Cardiac septum (tissue), 1 donor: ENCODE measurements at regions not wholly inside any gene's neighbourhood (a gene's known extent, or its start where the extent isn't known, plus 50 kb on each side); places are given as distances from the start of the nearest gene placed in this dataset.

Source experiments
- DNase-seq: peaks from one replicate; pipeline ENCODE4 v3.0.0-alpha.2; 2020; ENCODE audit warnings: low spot score
- intact Hi-C: fragments of 100-400 bp; cut with DNase I; formaldehyde crosslinking; loops from one replicate; pipeline ENCODE4 v1.14.0; 2022
- donor health status: DM: no; HTN: no; CAD: no.

GRCh38 chr2:196534495-196534894 is 105.0 kb upstream of the CCDC150 start:
- no peak for DNase-seq
- intact Hi-C loops = no loop called here

DNA sequence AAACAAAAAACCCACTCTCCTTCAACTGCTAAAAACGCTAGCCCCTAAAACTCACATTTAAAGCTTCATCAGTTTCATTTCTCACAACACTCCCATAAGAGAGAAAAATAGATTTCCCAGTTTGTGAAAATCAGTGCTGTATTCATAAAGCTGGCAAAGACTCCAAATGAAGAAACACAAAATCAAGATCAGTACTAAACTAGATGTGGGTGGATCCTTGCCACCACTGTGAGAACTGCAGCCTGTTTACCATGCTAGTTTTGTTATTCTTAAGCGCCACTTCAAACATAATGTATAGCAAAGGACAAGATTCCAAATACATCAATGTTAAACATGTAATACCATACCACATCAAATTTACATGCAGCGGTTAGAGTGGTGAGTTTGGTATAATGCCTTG is 104.5 kb upstream of the CCDC150 start:
- intact Hi-C loops = loop anchor here (5.0 kb wide), 2 partner anchors 57 to 58 kb away; partner anchors contain the start of gene HECW2

GRCh38 chr2:196535742-196536141 is 103.8 kb upstream of the CCDC150 start:
- no peak for DNase-seq
- intact Hi-C loops = loop anchor here (5.0 kb wide), 2 partner anchors 57 to 58 kb away; partner anchors contain the start of gene HECW2

More for the DNA sequence above, 104.5 kb upstream of the CCDC150 start:
- DNase-seq = no peak

GRCh38 chr2:196537311-196537710 is 102.2 kb upstream of the CCDC150 start:
- DNase-seq = no peak

DNA sequence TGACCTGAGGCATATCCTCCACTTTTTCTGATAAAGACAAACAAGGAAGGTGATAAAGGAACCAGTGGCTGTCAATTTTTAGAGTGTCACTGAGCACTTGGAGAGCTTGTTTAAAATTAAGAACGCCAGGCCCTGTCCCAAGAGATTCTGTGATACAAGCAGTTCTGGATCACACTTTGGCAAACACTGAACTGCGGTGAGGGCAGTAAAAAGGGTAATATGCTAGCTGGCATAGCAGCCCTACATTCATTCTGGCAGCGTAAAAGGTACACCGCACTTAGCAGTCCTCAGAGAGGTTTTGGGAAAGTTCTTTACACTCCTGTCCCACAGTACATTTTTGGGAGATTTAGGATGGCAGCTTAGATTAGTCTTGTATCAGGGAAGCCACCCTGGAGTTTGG is 101.3 kb upstream of the CCDC150 start:
- intact Hi-C loops = loop anchor here (5.0 kb wide), 2 partner anchors 54 to 61 kb away; partner anchors contain the start of gene HECW2
- no peak for DNase-seq

More at GRCh38 chr2:196537311-196537710, 102.2 kb upstream of the CCDC150 start:
- intact Hi-C loops = loop anchor here (5.0 kb wide), 2 partner anchors 55 to 60 kb away; partner anchors contain the start of gene HECW2

- intact Hi-C loops = loop anchor here (5.0 kb wide), 2 partner anchors 54 to 61 kb away; partner anchors contain the start of gene HECW2
- no peak for DNase-seq
Measured at GRCh38 chr2:196538646-196539045, 100.9 kb upstream of the CCDC150 start.

DNA sequence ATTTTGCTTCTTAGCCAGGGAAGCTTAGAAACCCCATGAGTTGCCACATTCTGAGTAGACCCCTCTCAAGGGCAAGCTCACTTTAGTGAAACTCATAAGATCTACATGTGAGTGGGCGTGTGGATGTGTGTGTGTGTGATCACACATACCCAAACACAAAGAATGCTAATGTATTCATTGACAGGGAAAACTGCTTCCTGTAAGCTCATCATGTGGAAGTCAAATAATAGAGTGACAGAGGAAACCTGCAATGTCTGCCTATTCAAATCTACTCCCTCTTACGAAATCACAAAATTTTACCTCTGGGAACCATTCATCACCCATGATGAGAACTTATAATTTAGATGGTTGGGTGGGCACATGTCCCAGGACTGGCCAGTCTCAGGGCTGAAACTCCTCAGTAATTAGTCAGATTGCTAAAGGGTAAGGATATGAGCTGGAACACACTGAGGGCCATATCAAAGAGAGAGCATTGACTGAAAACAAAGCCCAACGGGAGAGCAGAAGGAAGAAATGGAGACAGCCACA is 94.5 kb upstream of the CCDC150 start:
- intact Hi-C loops = no loop called here
- DNase-seq = no peak

GRCh38 chr2:196546151-196546919 is 93.2 kb upstream of the CCDC150 start:
- no peak for DNase-seq
- intact Hi-C loops = no loop called here

GRCh38 chr2:196549052-196549451 is 90.5 kb upstream of the CCDC150 start:
- no peak for DNase-seq
- intact Hi-C loops = no loop called here

DNA sequence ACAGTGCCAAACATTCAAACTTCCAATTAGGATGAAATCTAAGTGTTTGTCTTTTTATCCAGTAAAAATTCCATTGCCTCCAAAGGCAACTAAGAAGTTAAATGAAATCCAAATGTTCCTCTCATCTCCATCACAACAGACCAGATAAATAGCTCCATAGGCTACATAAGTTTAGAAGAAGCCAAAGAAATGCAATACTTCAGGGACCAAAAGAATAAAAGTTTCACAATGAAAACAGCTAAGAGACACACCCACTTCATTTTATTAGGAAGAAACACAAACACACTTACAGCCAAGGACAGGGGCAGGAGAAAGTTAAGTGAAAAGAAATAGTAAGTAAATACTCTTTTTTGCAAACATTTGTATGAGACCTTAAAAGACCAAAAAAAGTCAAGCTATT is 88.5 kb upstream of the CCDC150 start:
- DNase-seq = no peak
- intact Hi-C loops = no loop called here

- intact Hi-C loops = no loop called here
- no peak for DNase-seq
Measured at GRCh38 chr2:196555161-196555560, 84.4 kb upstream of the CCDC150 start.

- no peak for DNase-seq
- intact Hi-C loops = no loop called here
Measured at GRCh38 chr2:196555726-196556125, 83.8 kb upstream of the CCDC150 start.

GRCh38 chr2:196558497-196558896 is 81.0 kb upstream of the CCDC150 start:
- intact Hi-C loops = no loop called here
- DNase-seq = no peak

DNA sequence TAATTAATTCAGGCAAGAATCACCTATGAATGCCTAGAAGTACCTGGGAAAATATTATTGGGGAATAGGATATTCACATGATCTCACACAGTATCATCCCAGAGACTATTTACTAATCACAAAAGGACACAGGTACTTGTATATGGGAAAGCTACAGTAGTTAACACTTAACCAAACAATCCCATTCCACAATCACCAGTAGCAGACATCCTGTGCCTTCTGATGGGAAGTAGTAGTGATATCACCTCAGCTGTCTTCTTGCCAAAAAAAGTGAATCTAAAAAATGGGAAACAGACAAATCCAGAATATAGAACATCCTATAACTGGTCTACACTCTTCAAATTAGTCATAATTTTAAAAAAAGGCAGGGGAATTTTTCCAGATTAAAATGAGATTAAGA is 75.6 kb upstream of the CCDC150 start:
- no peak for DNase-seq
- intact Hi-C loops = no loop called here

DNA sequence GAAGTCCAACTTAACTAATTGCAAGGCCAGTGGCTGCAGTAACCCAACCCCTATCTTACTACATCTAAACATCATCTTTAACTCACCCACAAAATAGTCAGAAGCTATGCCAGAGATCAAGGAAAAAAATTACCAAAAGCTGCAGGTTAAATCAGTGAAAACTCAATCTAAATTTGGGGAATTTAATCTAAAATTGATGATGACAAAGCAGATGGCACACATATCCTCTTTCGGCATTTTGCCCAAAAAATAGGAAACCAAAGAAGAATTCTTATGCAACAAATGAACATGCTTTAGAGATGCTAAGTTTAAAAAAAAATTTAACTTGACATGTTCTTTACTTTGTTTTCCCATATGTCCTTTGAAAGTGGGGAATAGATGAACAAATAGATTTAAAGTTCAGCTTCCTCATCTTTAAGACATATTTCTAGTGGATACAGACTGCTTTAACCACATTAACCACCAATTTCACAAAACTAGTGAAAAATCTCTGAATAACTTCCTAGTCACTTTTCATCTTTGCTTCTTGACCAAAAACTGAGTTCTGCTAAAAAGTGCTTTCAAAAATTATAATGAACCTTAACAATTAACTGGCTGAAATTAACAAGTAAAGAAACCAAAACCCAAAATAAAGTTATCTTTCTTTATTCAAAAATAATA is 74.3 kb upstream of the CCDC150 start:
- DNase-seq = no peak
- intact Hi-C loops = no loop called here

- intact Hi-C loops = no loop called here
- no peak for DNase-seq
Measured at GRCh38 chr2:196565982-196566381, 73.5 kb upstream of the CCDC150 start.

- intact Hi-C loops = no loop called here
- DNase-seq = no peak
Measured at GRCh38 chr2:196566961-196567666, 72.4 kb upstream of the CCDC150 start.

GRCh38 chr2:196568506-196568905 is 71.0 kb upstream of the CCDC150 start:
- no peak for DNase-seq
- intact Hi-C loops = no loop called here

DNA sequence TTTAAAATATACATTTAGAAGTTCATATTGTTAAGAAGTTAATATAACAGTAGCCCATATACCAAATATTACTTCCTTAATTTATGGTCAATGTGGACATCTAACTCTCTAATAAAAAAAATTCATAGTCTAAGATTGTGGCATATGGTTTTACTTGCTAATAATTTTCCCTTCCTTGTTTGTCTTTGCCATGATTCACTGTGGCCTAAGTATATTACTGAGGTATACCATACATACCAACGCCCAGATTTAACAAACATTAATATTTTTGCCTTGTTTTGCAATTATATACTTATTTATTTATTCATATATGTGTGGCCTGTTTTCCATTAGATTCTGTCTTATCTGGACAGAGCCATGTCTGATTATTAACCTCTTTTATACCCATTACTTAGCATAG is 54.6 kb upstream of the CCDC150 start:
- DNase-seq = no peak
- intact Hi-C loops = no loop called here

DNA sequence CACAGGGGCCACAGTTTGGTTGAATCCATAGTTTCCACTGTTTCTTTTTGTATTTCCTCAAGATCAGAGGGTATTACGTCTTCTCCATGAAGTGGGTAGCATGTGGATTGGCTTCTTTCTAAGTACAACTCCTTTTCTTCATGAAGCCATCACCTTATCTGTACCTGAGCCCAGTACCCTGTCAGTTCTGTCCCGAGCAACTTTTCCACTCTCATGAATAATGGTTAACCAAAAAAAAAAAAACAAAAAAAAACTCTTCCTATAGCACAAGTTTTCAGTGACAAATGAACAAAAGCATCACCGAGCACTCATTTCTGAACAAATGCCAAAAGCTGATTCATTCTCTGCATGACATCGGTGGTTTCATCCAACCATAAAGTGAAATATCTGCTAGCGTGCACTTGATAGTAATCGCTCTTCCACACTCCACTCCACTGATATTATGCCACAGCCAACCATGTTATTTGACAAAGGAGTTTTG is 53.0 kb upstream of the CCDC150 start:
- no peak for DNase-seq
- intact Hi-C loops = no loop called here
